ENCODE measurements at regions not wholly inside any gene's neighbourhood (a gene's known extent, or its start where the extent isn't known, plus 50 kb on each side); places are given as distances from the start of the nearest gene placed in this dataset.

DNA sequence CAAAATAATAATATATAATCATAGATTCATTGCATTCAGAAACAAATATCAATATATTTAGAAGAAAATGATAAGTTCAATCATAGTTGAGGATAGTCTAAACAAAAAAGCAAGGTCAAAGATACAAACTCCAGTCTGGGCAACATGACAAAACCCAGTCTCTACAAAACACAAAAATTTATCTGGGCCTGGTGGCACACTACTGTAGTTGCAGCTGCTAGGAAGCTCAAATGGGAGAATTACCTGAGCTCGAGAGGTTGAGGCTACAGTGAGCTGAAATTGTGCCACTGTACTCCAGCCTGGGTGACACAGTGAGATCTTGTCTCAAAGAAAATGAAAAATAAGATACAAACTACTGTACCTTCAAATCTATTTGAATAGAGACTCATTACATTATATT lies 52.7 kb upstream of the ANXA10 start:
- TF ChIP-seq, protein P1, sequence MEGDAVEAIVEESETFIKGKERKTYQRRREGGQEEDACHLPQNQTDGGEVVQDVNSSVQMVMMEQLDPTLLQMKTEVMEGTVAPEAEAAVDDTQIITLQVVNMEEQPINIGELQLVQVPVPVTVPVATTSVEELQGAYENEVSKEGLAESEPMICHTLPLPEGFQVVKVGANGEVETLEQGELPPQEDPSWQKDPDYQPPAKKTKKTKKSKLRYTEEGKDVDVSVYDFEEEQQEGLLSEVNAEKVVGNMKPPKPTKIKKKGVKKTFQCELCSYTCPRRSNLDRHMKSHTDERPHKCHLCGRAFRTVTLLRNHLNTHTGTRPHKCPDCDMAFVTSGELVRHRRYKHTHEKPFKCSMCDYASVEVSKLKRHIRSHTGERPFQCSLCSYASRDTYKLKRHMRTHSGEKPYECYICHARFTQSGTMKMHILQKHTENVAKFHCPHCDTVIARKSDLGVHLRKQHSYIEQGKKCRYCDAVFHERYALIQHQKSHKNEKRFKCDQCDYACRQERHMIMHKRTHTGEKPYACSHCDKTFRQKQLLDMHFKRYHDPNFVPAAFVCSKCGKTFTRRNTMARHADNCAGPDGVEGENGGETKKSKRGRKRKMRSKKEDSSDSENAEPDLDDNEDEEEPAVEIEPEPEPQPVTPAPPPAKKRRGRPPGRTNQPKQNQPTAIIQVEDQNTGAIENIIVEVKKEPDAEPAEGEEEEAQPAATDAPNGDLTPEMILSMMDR (tag by site-specific recombination; IDR thresholded peaks at IDR 0.05): no peak
- TF ChIP-seq ZNF174 (tag by site-specific recombination; IDR thresholded peaks at IDR 0.05) (no peak), ZEB2 (tag by site-specific recombination; IDR thresholded peaks at IDR 0.05) (no peak), SP3 (tag by site-specific recombination; IDR thresholded peaks at IDR 0.05) (no peak), REPIN1 (tag by site-specific recombination; IDR thresholded peaks at IDR 0.05; ENCODE audit: low read depth) (no peak), ZNF211 (tag by site-specific recombination; IDR thresholded peaks at IDR 0.05; ENCODE audit: low read depth) (no peak), ZNF555 (tag by site-specific recombination; conservative IDR thresholded peaks at IDR 0.05) (no peak)
